ENCODE measurements at regions not wholly inside any gene's neighbourhood (a gene's known extent, or its start where the extent isn't known, plus 50 kb on each side); places are given as distances from the start of the nearest gene placed in this dataset.

GRCh38 chr2:176482107-176482506, 212.9 kb downstream of the MTX2 start:
- no peaks in the 10 kb centered on the region for H3K27me3 ChIP-seq
- H3K27ac ChIP-seq = no peak overlapping the region
- no peak overlapping the region for H3K4me3 ChIP-seq
- TF ChIP-seq CTCF (IDR thresholded peaks at IDR 0.05) = no peak
- no peak for DNase-seq
- H3K36me3 ChIP-seq = no peaks in the 10 kb centered on the region
- H3K4me1 ChIP-seq = no peaks in the 10 kb centered on the region
- no peaks in the 10 kb centered on the region for H3K9me3 ChIP-seq
- intact Hi-C loops (cut with DNase I; ENCODE audit: low total_unique reads) = no loop called here

- no peak for TF ChIP-seq CTCF (IDR thresholded peaks at IDR 0.05)
- no peak overlapping the region for H3K4me3 ChIP-seq
These were observed 214.2 kb downstream of the MTX2 start for GRCh38 chr2:176483476-176483875.

DNA sequence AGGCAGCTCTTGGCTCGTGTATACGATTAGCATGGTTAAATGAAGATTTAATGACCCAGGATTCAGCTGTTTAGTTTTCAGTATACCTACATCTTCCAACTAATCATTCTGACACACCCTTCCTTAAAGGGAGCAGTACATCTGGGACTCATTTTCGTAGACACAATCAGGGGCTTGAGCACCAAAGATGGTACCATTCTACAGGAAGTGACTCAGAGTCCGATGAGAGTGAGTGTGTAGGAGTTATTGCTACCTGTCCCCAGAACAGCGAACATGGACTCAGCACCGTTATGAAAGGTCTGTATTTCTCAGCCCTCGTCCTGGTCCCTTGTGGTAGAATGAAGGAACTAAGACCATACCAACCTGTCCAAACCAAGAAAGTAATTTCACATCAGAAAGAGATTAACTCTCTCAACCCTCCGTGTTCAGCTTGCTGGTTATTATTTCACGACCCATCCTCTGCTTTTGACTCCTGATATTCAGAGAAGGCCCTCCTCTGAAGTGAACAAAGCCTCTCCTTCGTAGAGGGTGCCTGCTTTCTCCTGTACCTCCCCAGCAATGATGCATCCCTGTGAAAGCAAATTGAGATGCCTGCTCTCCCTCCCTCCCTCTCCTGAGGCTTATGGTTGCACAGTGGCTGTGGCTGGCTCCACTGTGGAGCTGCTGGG, 214.8 kb downstream of the MTX2 start:
- no peak for TF ChIP-seq CTCF (IDR thresholded peaks at IDR 0.05)
- intact Hi-C loops (cut with DNase I; ENCODE audit: low total_unique reads) = no loop called here
- Histone ChIP-seq H3K27ac (no peak overlapping the region), H3K27me3 (no peaks in the 10 kb centered on the region), H3K36me3 (no peaks in the 10 kb centered on the region), H3K4me3 (no peak overlapping the region), H3K9me3 (no peaks in the 10 kb centered on the region), H3K4me1 (no peaks in the 10 kb centered on the region)
- DNase-seq = no peak

More at GRCh38 chr2:176483476-176483875, 214.2 kb downstream of the MTX2 start:
- Histone ChIP-seq H3K9me3 (no peaks in the 10 kb centered on the region), H3K27me3 (no peaks in the 10 kb centered on the region), H3K36me3 (no peaks in the 10 kb centered on the region), H3K27ac (no peak overlapping the region), H3K4me1 (no peaks in the 10 kb centered on the region)
- DNase-seq = no peak
- intact Hi-C loops (cut with DNase I; ENCODE audit: low total_unique reads) = no loop called here

- Histone ChIP-seq H3K9me3 (no peaks in the 10 kb centered on the region), H3K4me1 (no peaks in the 10 kb centered on the region), H3K27me3 (peaks cover 0 to 2% of the 10 kb centered on the region in 2 donors), H3K27ac (no peak overlapping the region), H3K36me3 (no peaks in the 10 kb centered on the region), H3K4me3 (no peak overlapping the region)
- no peak for TF ChIP-seq CTCF (IDR thresholded peaks at IDR 0.05)
- intact Hi-C loops (cut with DNase I; ENCODE audit: low total_unique reads) = no loop called here
- no peak for DNase-seq
These were observed 215.6 kb downstream of the MTX2 start for GRCh38 chr2:176484838-176485237.

- no peaks in the 10 kb centered on the region for H3K36me3 ChIP-seq
- H3K27me3 ChIP-seq = peaks cover 0 to 10% of the 10 kb centered on the region in 2 donors
- peaks cover 0 to 2% (median 0%) of the 10 kb centered on the region in 4 donors for H3K4me1 ChIP-seq
- DNase-seq = no peak
- H3K27ac ChIP-seq = no peak overlapping the region
- H3K4me3 ChIP-seq = no peak overlapping the region
- intact Hi-C loops (cut with DNase I; ENCODE audit: low total_unique reads) = no loop called here
- no peak for TF ChIP-seq CTCF (IDR thresholded peaks at IDR 0.05)
- H3K9me3 ChIP-seq = no peaks in the 10 kb centered on the region
These were observed 219.2 kb downstream of the MTX2 start for GRCh38 chr2:176488431-176488830.

Data from tibial artery (tissue), 4 donors.